Osteoblast (primary cell): ENCODE measurements at regions not wholly inside any gene's neighbourhood (a gene's known extent, or its start where the extent isn't known, plus 50 kb on each side); places are given as distances from the start of the nearest gene placed in this dataset.

ENCODE experiments used
- DNase-seq: peaks from one replicate; pipeline ENCODE4 v3.0.0; 2011; ENCODE audit warnings: low spot score, mixed read lengths; ENCODE audit not compliant: insufficient read length; ENCODE audit errors: missing footprints
- H2AFZ ChIP-seq: 2 replicates; pipeline ENCODE4 v1.6.0; 2011; ENCODE audit warnings: mild to moderate bottlenecking, low read length
- H3K27ac ChIP-seq: 2 replicates; pipeline ENCODE4 v1.5.1; 2011; ENCODE audit warnings: mild to moderate bottlenecking, low read depth, low read length, moderate library complexity
- H3K27me3 ChIP-seq: 2 replicates; pipeline ENCODE4 v1.6.0; 2012; ENCODE audit warnings: mild to moderate bottlenecking, control low read depth, inconsistent platforms, low read length, moderate library complexity; ENCODE audit not compliant: insufficient read depth
- H3K36me3 ChIP-seq: 2 replicates; pipeline ENCODE4 v1.5.1; 2011; ENCODE audit warnings: mild to moderate bottlenecking, low read length, control low read depth, moderate library complexity; ENCODE audit not compliant: insufficient read depth
- H3K4me1 ChIP-seq: 2 replicates; pipeline ENCODE4 v1.5.1; 2011; ENCODE audit warnings: mild to moderate bottlenecking, low read length, control low read depth, moderate library complexity; ENCODE audit not compliant: insufficient read depth
- H3K4me2 ChIP-seq: 2 replicates; pipeline ENCODE4 v1.6.0; 2011; ENCODE audit warnings: mild to moderate bottlenecking, low read length; ENCODE audit not compliant: insufficient read depth
- H3K4me3 ChIP-seq: fragments of 200-600 bp; sonication (generic); 3 replicates; pipeline ENCODE4 v1.5.1; 2012; ENCODE audit warnings: mild to moderate bottlenecking, low read length, inconsistent platforms; ENCODE audit not compliant: insufficient read depth
- H3K79me2 ChIP-seq: 2 replicates; pipeline ENCODE4 v1.6.0; 2012; ENCODE audit warnings: mild to moderate bottlenecking, low read length, control low read depth, inconsistent platforms; ENCODE audit not compliant: insufficient read depth
- H3K9me3 ChIP-seq: 2 replicates; pipeline ENCODE4 v1.5.1; 2011; ENCODE audit warnings: low read depth, low read length, control low read depth
- H4K20me1 ChIP-seq: 2 replicates; pipeline ENCODE4 v1.6.0; 2012; ENCODE audit warnings: mild to moderate bottlenecking, low read length, control low read depth; ENCODE audit not compliant: insufficient read depth
- TF ChIP-seq, protein P1 (sequence below): IDR thresholded peaks from 2 replicates; pipeline ENCODE4 v1.5.1; 2011; ENCODE audit warnings: mild to moderate bottlenecking, low read depth, low read length, moderate library complexity; ENCODE audit errors: extremely low read depth

DNA sequence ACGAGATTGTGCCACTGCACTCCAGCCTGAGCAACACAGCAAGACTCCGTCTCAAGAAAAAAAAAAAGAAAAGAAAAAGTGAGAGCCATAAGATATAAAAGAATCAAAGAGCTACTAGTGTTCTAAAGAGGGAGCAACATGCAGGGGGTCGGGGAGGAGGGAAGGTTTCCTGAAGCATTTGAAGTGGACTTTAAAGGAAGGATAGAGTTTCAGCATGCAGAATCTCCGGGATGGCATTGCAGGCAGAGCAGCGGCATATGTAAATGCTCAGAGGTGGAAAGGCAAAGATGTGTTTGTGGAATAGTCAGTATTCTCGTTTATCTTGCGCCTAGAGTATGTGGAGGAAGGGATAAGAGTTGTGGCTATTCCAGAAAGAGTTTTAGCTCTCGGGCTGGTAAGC is 447.6 kb upstream of the NFE2L3 start:
- Histone ChIP-seq H4K20me1 (no peaks in the 10 kb centered on the region), H2AFZ (no peak overlapping the region), H3K27ac (no peak overlapping the region), H3K4me1 (no peaks in the 10 kb centered on the region), H3K4me2 (no peak overlapping the region), H3K79me2 (no peaks in the 10 kb centered on the region), H3K36me3 (no peaks in the 10 kb centered on the region), H3K4me3 (no peak overlapping the region), H3K27me3 (no peaks in the 10 kb centered on the region), H3K9me3 (no peaks in the 10 kb centered on the region)
- TF ChIP-seq, protein P1, sequence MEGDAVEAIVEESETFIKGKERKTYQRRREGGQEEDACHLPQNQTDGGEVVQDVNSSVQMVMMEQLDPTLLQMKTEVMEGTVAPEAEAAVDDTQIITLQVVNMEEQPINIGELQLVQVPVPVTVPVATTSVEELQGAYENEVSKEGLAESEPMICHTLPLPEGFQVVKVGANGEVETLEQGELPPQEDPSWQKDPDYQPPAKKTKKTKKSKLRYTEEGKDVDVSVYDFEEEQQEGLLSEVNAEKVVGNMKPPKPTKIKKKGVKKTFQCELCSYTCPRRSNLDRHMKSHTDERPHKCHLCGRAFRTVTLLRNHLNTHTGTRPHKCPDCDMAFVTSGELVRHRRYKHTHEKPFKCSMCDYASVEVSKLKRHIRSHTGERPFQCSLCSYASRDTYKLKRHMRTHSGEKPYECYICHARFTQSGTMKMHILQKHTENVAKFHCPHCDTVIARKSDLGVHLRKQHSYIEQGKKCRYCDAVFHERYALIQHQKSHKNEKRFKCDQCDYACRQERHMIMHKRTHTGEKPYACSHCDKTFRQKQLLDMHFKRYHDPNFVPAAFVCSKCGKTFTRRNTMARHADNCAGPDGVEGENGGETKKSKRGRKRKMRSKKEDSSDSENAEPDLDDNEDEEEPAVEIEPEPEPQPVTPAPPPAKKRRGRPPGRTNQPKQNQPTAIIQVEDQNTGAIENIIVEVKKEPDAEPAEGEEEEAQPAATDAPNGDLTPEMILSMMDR, result no peak
- DNase-seq, result no peak

- Histone ChIP-seq H3K9me3 (no peaks in the 10 kb centered on the region), H3K4me1 (no peaks in the 10 kb centered on the region), H3K27ac (no peak overlapping the region), H3K36me3 (no peaks in the 10 kb centered on the region), H3K4me3 (no peak overlapping the region), H4K20me1 (no peaks in the 10 kb centered on the region), H2AFZ (no peak overlapping the region), H3K27me3 (no peaks in the 10 kb centered on the region), H3K79me2 (no peaks in the 10 kb centered on the region), H3K4me2 (no peak overlapping the region)
- TF ChIP-seq, protein P1, result no peak
- no peak for DNase-seq
These were observed 445.2 kb upstream of the NFE2L3 start for GRCh38 chr7:25706764-25707163.

DNA sequence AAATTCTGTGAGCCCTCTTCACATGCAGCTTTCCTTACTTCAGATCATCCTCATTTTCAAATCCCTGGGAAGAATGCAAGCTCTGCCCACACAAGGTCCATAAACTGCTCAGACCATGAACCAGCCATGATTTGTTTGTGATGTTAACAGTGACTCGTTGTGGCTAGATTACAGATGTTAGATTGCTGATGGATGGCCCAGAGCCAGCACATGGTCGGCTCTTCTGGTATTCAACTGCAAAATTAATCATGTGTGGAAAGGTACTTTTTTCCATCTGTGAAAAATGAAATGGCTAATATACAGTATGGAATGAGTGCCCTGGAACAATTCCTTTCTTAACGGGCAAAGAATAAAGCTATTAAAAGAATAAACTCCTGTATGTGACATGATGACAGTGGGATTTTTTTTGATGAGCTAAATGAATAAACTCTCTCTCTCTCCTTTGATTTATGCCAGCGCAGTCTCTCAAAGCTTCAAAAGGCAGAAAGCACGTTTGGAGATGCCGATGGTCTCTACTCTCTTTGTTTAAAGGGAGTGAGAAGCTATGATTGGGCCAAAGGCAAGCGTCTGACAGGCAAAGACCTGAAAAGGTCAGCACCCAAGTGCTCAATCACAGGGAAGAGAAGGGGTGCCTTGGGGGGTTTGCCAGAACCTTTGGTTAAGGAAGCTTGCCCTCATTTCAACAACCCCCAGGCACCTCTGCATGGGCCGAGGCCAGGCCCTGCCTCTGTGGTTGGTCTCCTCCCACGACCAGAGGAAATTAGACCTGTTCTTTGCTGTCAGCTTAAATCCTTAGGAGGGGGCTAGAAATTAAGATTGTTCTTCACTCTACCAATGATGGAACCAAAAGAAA is 444.0 kb upstream of the NFE2L3 start:
- no peak overlapping the region for H2AFZ ChIP-seq
- H3K9me3 ChIP-seq, result no peaks in the 10 kb centered on the region
- TF ChIP-seq, protein P1, result no peak
- no peak overlapping the region for H3K4me2 ChIP-seq
- no peaks in the 10 kb centered on the region for H4K20me1 ChIP-seq
- DNase-seq, result peak; percentile 8
- H3K4me3 ChIP-seq, result no peak overlapping the region
- no peaks in the 10 kb centered on the region for H3K79me2 ChIP-seq
- H3K4me1 ChIP-seq, result no peaks in the 10 kb centered on the region
- no peak overlapping the region for H3K27ac ChIP-seq
- H3K27me3 ChIP-seq, result no peaks in the 10 kb centered on the region
- no peaks in the 10 kb centered on the region for H3K36me3 ChIP-seq

GRCh38 chr7:25710959-25711358 is 441.0 kb upstream of the NFE2L3 start:
- H2AFZ ChIP-seq, result no peak overlapping the region

More at GRCh38 chr7:25710959-25711358, 441.0 kb upstream of the NFE2L3 start:
- no peaks in the 10 kb centered on the region for H3K79me2 ChIP-seq
- TF ChIP-seq, protein P1, result no peak
- no peak for DNase-seq
- H3K36me3 ChIP-seq, result no peaks in the 10 kb centered on the region
- no peak overlapping the region for H3K27ac ChIP-seq
- no peaks in the 10 kb centered on the region for H3K9me3 ChIP-seq
- no peaks in the 10 kb centered on the region for H4K20me1 ChIP-seq
- H3K4me2 ChIP-seq, result no peak overlapping the region
- no peak overlapping the region for H3K4me3 ChIP-seq
- H3K27me3 ChIP-seq, result no peaks in the 10 kb centered on the region
- H3K4me1 ChIP-seq, result no peaks in the 10 kb centered on the region
